Liver (tissue), 3 donors: ENCODE measurements at regions not wholly inside any gene's neighbourhood (a gene's known extent, or its start where the extent isn't known, plus 50 kb on each side); places are given as distances from the start of the nearest gene placed in this dataset.

Experiments
- ATF3 ChIP-seq: IDR thresholded peaks from 2 replicates; pipeline ENCODE4 v1.6.1; 2016; ENCODE audit warnings: antibody characterized with exemption
- CTCF ChIP-seq: fragments of 150-350 bp; IDR thresholded peaks from 2 replicates; pipeline ENCODE4 v1.5.1; 2017; ENCODE audit warnings: improper control_type of control experiment, low read depth, low read length; ENCODE audit not compliant: missing input control
- EGR1 ChIP-seq, 2 donors: IDR thresholded peaks; 2 replicates each; pipeline ENCODE4 v1.6.1; 2016 to 2018; ENCODE audit warnings: antibody characterized with exemption in 2 of 2, low read depth in 2 of 2
- FOXA1 ChIP-seq: IDR thresholded peaks from 2 replicates; pipeline ENCODE4 v1.6.1; 2016; ENCODE audit warnings: antibody characterized with exemption
- GABPA ChIP-seq, 2 donors: IDR thresholded peaks in 1 of 2; conservative IDR thresholded peaks in 1 of 2; 2 replicates each; pipeline ENCODE4 v1.6.1; 2016; ENCODE audit warnings: antibody characterized with exemption in 2 of 2, mild to moderate bottlenecking in 1 of 2, moderate library complexity in 1 of 2
- JUND ChIP-seq, 2 donors: IDR thresholded peaks; 2 replicates each; pipeline ENCODE4 v1.6.1; 2016; ENCODE audit warnings: antibody characterized with exemption in 2 of 2
- MAX ChIP-seq: IDR thresholded peaks from 2 replicates; pipeline ENCODE4 v1.6.1; 2016; ENCODE audit warnings: antibody characterized with exemption
- RAD21 ChIP-seq, 2 donors: IDR thresholded peaks; 2 replicates each; pipeline ENCODE4 v1.6.1; 2016; ENCODE audit warnings: antibody characterized with exemption in 2 of 2, mild to moderate bottlenecking in 2 of 2
- REST ChIP-seq: IDR thresholded peaks from 2 replicates; pipeline ENCODE4 v1.6.1; 2016; ENCODE audit warnings: antibody characterized with exemption, mild to moderate bottlenecking
- SP1 ChIP-seq: IDR thresholded peaks from 2 replicates; pipeline ENCODE4 v1.6.1; 2018; ENCODE audit warnings: antibody characterized with exemption, mild to moderate bottlenecking
- TAF1 ChIP-seq: conservative IDR thresholded peaks from 2 replicates; pipeline ENCODE4 v1.6.1; 2016; ENCODE audit warnings: antibody characterized with exemption, mild to moderate bottlenecking
- YY1 ChIP-seq: IDR thresholded peaks from 2 replicates; pipeline ENCODE4 v1.6.1; 2016; ENCODE audit warnings: antibody characterized with exemption, mild to moderate bottlenecking
- ZBTB33 ChIP-seq: IDR thresholded peaks from 2 replicates; pipeline ENCODE4 v1.6.1; 2016; ENCODE audit warnings: antibody characterized with exemption
- donor health status: healthy.
- donor health status: healthy.

DNA sequence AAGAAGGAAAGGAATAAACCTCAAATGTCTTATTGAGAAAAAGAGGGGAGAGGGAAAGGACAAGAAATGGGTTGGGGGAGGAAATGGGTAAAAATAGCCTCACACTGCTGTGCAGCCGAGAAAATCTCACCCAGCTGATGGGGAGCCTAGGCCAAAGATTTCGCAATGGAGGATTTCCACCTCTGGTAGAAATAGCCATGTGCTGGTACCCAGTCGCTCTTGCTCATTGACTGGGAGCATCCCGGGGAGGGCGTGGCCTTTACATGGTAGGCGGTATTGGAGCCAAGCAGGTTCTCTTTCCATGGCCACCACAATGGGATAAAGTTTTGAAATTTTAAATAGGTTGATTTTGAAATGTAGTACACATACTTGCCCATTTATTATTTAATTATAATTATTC lies 255.1 kb upstream of the LDB2 start:
- TF ChIP-seq ATF3 (no peak), CTCF (no peak), TAF1 (no peak), MAX (no peak), FOXA1 (no peak), ZBTB33 (no peak), GABPA (IDR thresholded peaks at IDR 0.05 in 1 of 2, conservative IDR thresholded peaks at IDR 0.05 in 1 of 2) (no peak), YY1 (no peak), RAD21 (IDR thresholded peaks at IDR 0.05) (no peak), SP1 (no peak), REST (no peak), JUND (IDR thresholded peaks at IDR 0.05) (no peak), EGR1 (IDR thresholded peaks at IDR 0.05; ENCODE audit: low read depth in 2 of 2) (no peak)
